Spleen (tissue), 11 donors: ENCODE measurements at regions not wholly inside any gene's neighbourhood (a gene's known extent, or its start where the extent isn't known, plus 50 kb on each side); places are given as distances from the start of the nearest gene placed in this dataset.

ENCODE experiments used
- DNase-seq: peaks from one replicate; pipeline ENCODE4 v3.0.0-alpha.2; 2020
- H3K27ac ChIP-seq, 8 donors: fragments of 200-600 bp; sonication (generic) in 7 of 8; 1 replicate in 4 of 8; 2 replicates in 4 of 8; pipeline versions ENCODE4 v1.5.0 to v1.8.0; 2016 to 2021; ENCODE audit warnings: inconsistent platforms in 4 of 8, mild to moderate bottlenecking in 4 of 8, moderate library complexity in 1 of 8
- H3K27me3 ChIP-seq, 7 donors: fragments of 200-600 bp; sonication (generic) in 6 of 7; replicated peaks in 1 of 7; 1 replicate in 4 of 7; 2 replicates in 3 of 7; pipeline versions ENCODE4 v1.5.0 to v1.8.0; 2016 to 2021; ENCODE audit warnings: inconsistent platforms in 3 of 7, mild to moderate bottlenecking in 1 of 7
- H3K36me3 ChIP-seq, 6 donors: fragments of 200-600 bp; sonication (generic) in 5 of 6; 1 replicate in 4 of 6; 2 replicates in 2 of 6; pipeline versions ENCODE4 v1.5.0 to v1.8.0; 2016 to 2021; ENCODE audit warnings: inconsistent platforms in 2 of 6
- H3K4me1 ChIP-seq, 6 donors: fragments of 200-600 bp; sonication (generic) in 5 of 6; 1 replicate in 3 of 6; 2 replicates in 3 of 6; pipeline versions ENCODE4 v1.5.0 to v1.8.0; 2016 to 2021; ENCODE audit warnings: inconsistent platforms in 3 of 6
- H3K4me3 ChIP-seq, 8 donors: fragments of 200-600 bp; sonication (generic) in 7 of 8; 1 replicate in 4 of 8; 2 replicates in 4 of 8; pipeline versions ENCODE4 v1.5.0 to v1.8.0; 2016 to 2021; ENCODE audit warnings: inconsistent platforms in 4 of 8, mild to moderate bottlenecking in 4 of 8, moderate library complexity in 2 of 8
- H3K9me3 ChIP-seq, 8 donors: fragments of 200-600 bp; sonication (generic) in 7 of 8; 1 replicate in 4 of 8; 2 replicates in 4 of 8; pipeline versions ENCODE4 v1.5.0 to v1.8.0; 2016 to 2021; ENCODE audit warnings: inconsistent platforms in 4 of 8
- POLR2A ChIP-seq, 3 donors: fragments of 450-650 bp; IDR thresholded peaks; one replicate each; pipeline ENCODE4 v1.5.1; 2017; ENCODE audit warnings: antibody characterized with exemption in 3 of 3, mild to moderate bottlenecking in 1 of 3
- POLR2AphosphoS5 ChIP-seq, 3 donors: sonication (generic); formaldehyde crosslinking; IDR thresholded peaks; one replicate each; pipeline ENCODE4 v1.5.1; 2017; ENCODE audit warnings: antibody characterized with exemption in 3 of 3
- WGBS, 5 donors: extraction: QIAGEN DNeasy Blood & Tissue Kit in 3 of 5; methylation state at CpG; one replicate each; pipeline versions ENCODE4 v1.1.5 to v1.1.7; 2013 to 2018; 5-methylcytosine and 5-hydroxymethylcytosine counted together
- intact Hi-C: fragments of 100-400 bp; cut with DNase I; formaldehyde crosslinking; loops from one replicate; pipeline ENCODE4 v1.15.0; 2023; ENCODE audit warnings: low total_unique reads
- TF ChIP-seq, protein P1 (sequence below), 11 experiments: fragments of 200-600 bp in 7 of 11; fragments of 450-650 bp in 4 of 11; sonication (generic) in 4 of 11; IDR thresholded peaks in 8 of 11; conservative IDR thresholded peaks in 3 of 11; 1 replicate in 7 of 11; 2 replicates in 4 of 11; pipeline versions ENCODE4 v1.4.0 to v1.8.0; 2016 to 2021; ENCODE audit warnings: antibody characterized with exemption in 11 of 11, inconsistent platforms in 4 of 11, mild to moderate bottlenecking in 1 of 11
- donor health status: healthy with polysubstance abuse.
- donor health status: DM: no; HTN: no; CAD: no; lungs with moderate emphysema.
- donor health status: DM: no; HTN: no; CAD: no.
- donor health status: Bipolar disorder and iron deficiency.
- donor health status: healthy.
- donor health status: DM: no; HTN: no; CAD: no.
- donor health status: DM: yes; HTN: yes; CAD: no.

DNA sequence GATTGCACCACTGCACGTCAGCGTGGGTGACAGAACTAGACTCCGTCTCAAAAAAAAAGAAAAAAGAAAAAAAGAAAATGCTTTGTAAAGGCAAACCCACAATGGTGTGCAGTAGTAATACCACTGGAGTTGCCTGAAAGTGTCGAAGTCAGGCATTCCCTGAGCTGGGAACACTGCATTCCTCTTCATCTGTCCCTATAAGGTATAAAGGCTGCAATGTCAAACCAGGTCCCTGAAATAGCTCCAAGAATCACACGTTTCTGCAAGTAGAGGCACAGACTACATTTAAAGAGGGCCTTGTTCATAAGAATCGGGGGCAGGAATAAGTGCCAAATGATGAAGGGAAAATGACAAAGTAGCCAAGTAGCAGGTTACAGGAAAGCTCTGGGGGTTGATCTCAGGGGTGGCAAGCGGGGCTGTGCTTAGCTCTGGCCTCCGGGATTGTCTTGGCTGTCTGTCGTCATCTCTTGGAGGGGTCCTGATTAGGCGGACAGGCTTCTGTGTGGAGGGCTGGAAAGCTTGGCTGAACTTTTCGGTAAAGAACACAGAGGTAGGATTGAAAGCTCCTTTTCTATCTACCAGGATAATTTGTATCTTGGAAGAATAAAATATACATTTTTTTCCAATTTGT lies 109.1 kb downstream of the PFKFB3 start:
- intact Hi-C loops, result no loop called here
- no peak for TF ChIP-seq POLR2AphosphoS5 (IDR thresholded peaks at IDR 0.05)
- TF ChIP-seq, protein P1, sequence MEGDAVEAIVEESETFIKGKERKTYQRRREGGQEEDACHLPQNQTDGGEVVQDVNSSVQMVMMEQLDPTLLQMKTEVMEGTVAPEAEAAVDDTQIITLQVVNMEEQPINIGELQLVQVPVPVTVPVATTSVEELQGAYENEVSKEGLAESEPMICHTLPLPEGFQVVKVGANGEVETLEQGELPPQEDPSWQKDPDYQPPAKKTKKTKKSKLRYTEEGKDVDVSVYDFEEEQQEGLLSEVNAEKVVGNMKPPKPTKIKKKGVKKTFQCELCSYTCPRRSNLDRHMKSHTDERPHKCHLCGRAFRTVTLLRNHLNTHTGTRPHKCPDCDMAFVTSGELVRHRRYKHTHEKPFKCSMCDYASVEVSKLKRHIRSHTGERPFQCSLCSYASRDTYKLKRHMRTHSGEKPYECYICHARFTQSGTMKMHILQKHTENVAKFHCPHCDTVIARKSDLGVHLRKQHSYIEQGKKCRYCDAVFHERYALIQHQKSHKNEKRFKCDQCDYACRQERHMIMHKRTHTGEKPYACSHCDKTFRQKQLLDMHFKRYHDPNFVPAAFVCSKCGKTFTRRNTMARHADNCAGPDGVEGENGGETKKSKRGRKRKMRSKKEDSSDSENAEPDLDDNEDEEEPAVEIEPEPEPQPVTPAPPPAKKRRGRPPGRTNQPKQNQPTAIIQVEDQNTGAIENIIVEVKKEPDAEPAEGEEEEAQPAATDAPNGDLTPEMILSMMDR (IDR thresholded peaks at IDR 0.05 in 8 of 11, conservative IDR thresholded peaks at IDR 0.05 in 3 of 11), result no peak
- no peak for TF ChIP-seq POLR2A (IDR thresholded peaks at IDR 0.05)
- Histone ChIP-seq H3K27ac (no peak overlapping the region), H3K4me1 (no peaks in the 10 kb centered on the region), H3K27me3 (no peaks in the 10 kb centered on the region), H3K4me3 (no peak overlapping the region), H3K36me3 (no peaks in the 10 kb centered on the region), H3K9me3 (peaks cover 0 to 5% (median 3%) of the 10 kb centered on the region in 8 donors)
- 89 to 93% (median 92%) methylated on average over 11 of the region's 11 CpGs for WGBS, 5 donors
- DNase-seq, result no peak

GRCh38 chr10:6312636-6313035 lies 109.9 kb downstream of the PFKFB3 start:
- TF ChIP-seq POLR2AphosphoS5 (IDR thresholded peaks at IDR 0.05), result no peak
- no peak for TF ChIP-seq POLR2A (IDR thresholded peaks at IDR 0.05)
- TF ChIP-seq, protein P1 (IDR thresholded peaks at IDR 0.05 in 8 of 11, conservative IDR thresholded peaks at IDR 0.05 in 3 of 11), result no peak
- H3K36me3 ChIP-seq, result no peaks in the 10 kb centered on the region
- WGBS, 5 donors, result 87 to 93% (median 91%) methylated on average over 6 of the region's 6 CpGs
- H3K9me3 ChIP-seq, result no peaks in the 10 kb centered on the region
- no peaks in the 10 kb centered on the region for H3K4me1 ChIP-seq
- H3K27me3 ChIP-seq, result no peaks in the 10 kb centered on the region
- H3K4me3 ChIP-seq, result no peak overlapping the region
- intact Hi-C loops, result no loop called here
- H3K27ac ChIP-seq, result no peak overlapping the region
- no peak for DNase-seq

GRCh38 chr10:6313111-6313895 lies 110.6 kb downstream of the PFKFB3 start:
- TF ChIP-seq POLR2A (IDR thresholded peaks at IDR 0.05), result no peak
- TF ChIP-seq, protein P1 (IDR thresholded peaks at IDR 0.05 in 8 of 11, conservative IDR thresholded peaks at IDR 0.05 in 3 of 11), result no peak
- TF ChIP-seq POLR2AphosphoS5 (IDR thresholded peaks at IDR 0.05), result no peak
- DNase-seq, result no peak
- no peaks in the 10 kb centered on the region for H3K27me3 ChIP-seq
- H3K4me1 ChIP-seq, result no peaks in the 10 kb centered on the region
- peaks cover 0 to 4% (median 0%) of the 10 kb centered on the region in 6 donors for H3K36me3 ChIP-seq
- WGBS, 5 donors, result 85 to 94% (median 88%) methylated on average over 12 of the region's 12 CpGs
- no peak overlapping the region for H3K27ac ChIP-seq
- H3K9me3 ChIP-seq, result no peaks in the 10 kb centered on the region
- no peak overlapping the region for H3K4me3 ChIP-seq
- intact Hi-C loops, result no loop called here

GRCh38 chr10:6314620-6315205 lies 112.0 kb downstream of the PFKFB3 start:
- no peak overlapping the region for H3K4me3 ChIP-seq
- no peaks in the 10 kb centered on the region for H3K27me3 ChIP-seq
- H3K27ac ChIP-seq, result no peak overlapping the region
- peaks cover 0 to 5% (median under 1%) of the 10 kb centered on the region in 6 donors for H3K4me1 ChIP-seq
- 70 to 87% (median 81%) methylated on average over 9 of the region's 9 CpGs for WGBS, 5 donors
- intact Hi-C loops, result no loop called here
- TF ChIP-seq POLR2A (IDR thresholded peaks at IDR 0.05) (no peak), POLR2AphosphoS5 (IDR thresholded peaks at IDR 0.05) (no peak)
- TF ChIP-seq, protein P1 (IDR thresholded peaks at IDR 0.05 in 8 of 11, conservative IDR thresholded peaks at IDR 0.05 in 3 of 11), result no peak
- DNase-seq, result no peak
- H3K9me3 ChIP-seq, result no peaks in the 10 kb centered on the region
- peaks cover 0 to 7% (median 0%) of the 10 kb centered on the region in 6 donors for H3K36me3 ChIP-seq
